NCI-H524 treated with DMSO at 0.1 percent for 48 hours (cell line): ENCODE measurements at regions not wholly inside any gene's neighbourhood (a gene's known extent, or its start where the extent isn't known, plus 50 kb on each side); places are given as distances from the start of the nearest gene placed in this dataset.
"Not testable (repeated sequence)": the region's sequence is repeated elsewhere in the genome, so short reads cannot be mapped to it uniquely, and the experiment has no call there.

Experiments used
- DNase-seq: peaks from one replicate; lab custom pipeline; 2025; lab: John Stamatoyannopoulos, UW

GRCh38 chr6:8659404-8660189 lies 224.3 kb upstream of the SLC35B3 start:
- no peak for DNase-seq

- no peak for DNase-seq
Observed at GRCh38 chr6:8658416-8658815, 223.1 kb upstream of the SLC35B3 start.

GRCh38 chr6:8657522-8657921 lies 222.2 kb upstream of the SLC35B3 start:
- no peak for DNase-seq

GRCh38 chr6:8655670-8656454 lies 220.5 kb upstream of the SLC35B3 start:
- no peak for DNase-seq

- no peak for DNase-seq
Observed at GRCh38 chr6:8652710-8653109, 217.4 kb upstream of the SLC35B3 start.

- no peak for DNase-seq
Observed at GRCh38 chr6:8651998-8652397, 216.7 kb upstream of the SLC35B3 start.

GRCh38 chr6:8645212-8645611 lies 209.9 kb upstream of the SLC35B3 start:
- no peak for DNase-seq

- DNase-seq = no peak
Observed at GRCh38 chr6:8644306-8644705, 209.0 kb upstream of the SLC35B3 start.

- no peak for DNase-seq
Observed at GRCh38 chr6:8642854-8643253, 207.5 kb upstream of the SLC35B3 start.

- no peak for DNase-seq
Observed at GRCh38 chr6:8642131-8642530, 206.8 kb upstream of the SLC35B3 start.

GRCh38 chr6:8639928-8640649 lies 204.7 kb upstream of the SLC35B3 start:
- DNase-seq = no peak

GRCh38 chr6:8637896-8638597 lies 202.7 kb upstream of the SLC35B3 start:
- no peak for DNase-seq

GRCh38 chr6:8633762-8634161 lies 198.4 kb upstream of the SLC35B3 start:
- DNase-seq = no peak

- no peak for DNase-seq
Observed at GRCh38 chr6:8628736-8629135, 193.4 kb upstream of the SLC35B3 start.

- DNase-seq = no peak
Observed at GRCh38 chr6:8628063-8628462, 192.7 kb upstream of the SLC35B3 start.

- no peak for DNase-seq
Observed at GRCh38 chr6:8627085-8627861, 191.9 kb upstream of the SLC35B3 start.

GRCh38 chr6:8624665-8625064 lies 189.3 kb upstream of the SLC35B3 start:
- no peak for DNase-seq

- DNase-seq = no peak
Observed at GRCh38 chr6:8623441-8623840, 188.1 kb upstream of the SLC35B3 start.

GRCh38 chr6:8619853-8620252 lies 184.5 kb upstream of the SLC35B3 start:
- no peak for DNase-seq

GRCh38 chr6:8619408-8619807 lies 184.1 kb upstream of the SLC35B3 start:
- not testable (repeated sequence) for DNase-seq

- DNase-seq = no peak
Observed at GRCh38 chr6:8608737-8609136, 173.4 kb upstream of the SLC35B3 start.
